Body of pancreas (tissue), 4 donors: ENCODE measurements at regions not wholly inside any gene's neighbourhood (a gene's known extent, or its start where the extent isn't known, plus 50 kb on each side); places are given as distances from the start of the nearest gene placed in this dataset.

Source experiments
- POLR2A ChIP-seq, 3 donors: fragments of 450-650 bp; IDR thresholded peaks; one replicate each; pipeline ENCODE4 v1.6.1; 2016; ENCODE audit warnings: antibody characterized with exemption in 3 of 3, mild to moderate bottlenecking in 2 of 3
- TF ChIP-seq, protein P1 (sequence below), 7 experiments: fragments of 450-650 bp in 4 of 7; fragments of 200-600 bp in 3 of 7; sonication (generic) in 3 of 7; IDR thresholded peaks; one replicate each; pipeline ENCODE4 v1.5.1; 2016 to 2019; ENCODE audit warnings: antibody characterized with exemption in 7 of 7

DNA sequence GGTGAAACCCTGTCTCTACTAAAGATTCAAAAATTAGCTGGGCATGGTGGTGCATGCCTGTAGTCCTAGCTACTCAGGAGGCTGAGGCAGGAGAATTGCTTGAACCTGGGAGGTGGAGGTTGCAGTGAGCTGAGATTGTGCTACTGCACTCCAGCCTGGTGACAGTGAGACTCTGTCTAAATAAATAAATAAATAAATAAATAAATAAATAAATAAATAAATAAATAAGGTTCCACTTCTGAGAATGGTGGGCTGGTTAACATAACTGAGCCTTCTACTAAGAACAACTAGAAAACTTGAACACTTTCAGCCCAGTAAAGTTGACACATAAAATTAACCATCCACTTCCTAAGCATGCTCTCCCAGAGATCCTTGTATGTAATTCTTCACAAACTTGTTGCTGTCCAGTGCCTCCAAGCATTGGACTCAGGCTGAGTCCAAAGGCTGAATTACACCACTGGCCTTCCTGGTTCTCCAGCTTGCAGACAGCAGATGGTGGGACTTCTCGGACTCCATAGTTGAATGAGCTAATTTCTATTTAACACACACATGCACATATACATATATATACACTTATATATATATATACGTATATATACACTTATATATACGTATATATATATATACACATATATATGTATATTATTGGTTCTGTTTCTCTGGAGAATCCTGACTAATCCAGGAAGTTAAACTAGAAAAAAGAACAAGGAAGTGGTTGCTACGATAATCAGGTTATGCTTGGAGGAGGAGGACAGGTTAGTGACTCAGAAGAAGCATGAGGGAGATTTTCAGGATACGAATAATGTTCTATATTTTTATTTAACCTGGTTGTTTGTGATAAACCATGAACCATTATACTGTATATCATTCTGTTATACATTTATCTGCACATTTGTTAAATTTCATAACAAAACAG lies 348.8 kb downstream of the METTL4 start:
- TF ChIP-seq, protein P1, sequence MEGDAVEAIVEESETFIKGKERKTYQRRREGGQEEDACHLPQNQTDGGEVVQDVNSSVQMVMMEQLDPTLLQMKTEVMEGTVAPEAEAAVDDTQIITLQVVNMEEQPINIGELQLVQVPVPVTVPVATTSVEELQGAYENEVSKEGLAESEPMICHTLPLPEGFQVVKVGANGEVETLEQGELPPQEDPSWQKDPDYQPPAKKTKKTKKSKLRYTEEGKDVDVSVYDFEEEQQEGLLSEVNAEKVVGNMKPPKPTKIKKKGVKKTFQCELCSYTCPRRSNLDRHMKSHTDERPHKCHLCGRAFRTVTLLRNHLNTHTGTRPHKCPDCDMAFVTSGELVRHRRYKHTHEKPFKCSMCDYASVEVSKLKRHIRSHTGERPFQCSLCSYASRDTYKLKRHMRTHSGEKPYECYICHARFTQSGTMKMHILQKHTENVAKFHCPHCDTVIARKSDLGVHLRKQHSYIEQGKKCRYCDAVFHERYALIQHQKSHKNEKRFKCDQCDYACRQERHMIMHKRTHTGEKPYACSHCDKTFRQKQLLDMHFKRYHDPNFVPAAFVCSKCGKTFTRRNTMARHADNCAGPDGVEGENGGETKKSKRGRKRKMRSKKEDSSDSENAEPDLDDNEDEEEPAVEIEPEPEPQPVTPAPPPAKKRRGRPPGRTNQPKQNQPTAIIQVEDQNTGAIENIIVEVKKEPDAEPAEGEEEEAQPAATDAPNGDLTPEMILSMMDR (IDR thresholded peaks at IDR 0.05) = no peak
- no peak for TF ChIP-seq POLR2A (IDR thresholded peaks at IDR 0.05)
